Upper lobe of left lung (tissue), 6 donors: ENCODE measurements at regions not wholly inside any gene's neighbourhood (a gene's known extent, or its start where the extent isn't known, plus 50 kb on each side); places are given as distances from the start of the nearest gene placed in this dataset.

Source experiments
- ATAC-seq, 2 donors: fragments of 200-7000 bp; cut with Tn5 transposase; one replicate each; pipeline ENCODE4 v1.9.1; 2022; ENCODE audit warnings: mild to moderate bottlenecking in 2 of 2, moderate library complexity in 2 of 2; ENCODE audit not compliant: low FRiP score in 2 of 2
- DNase-seq, 2 donors: peaks; one replicate each; pipeline ENCODE4 v3.0.0-alpha.2; 2019 to 2020
- H3K27ac ChIP-seq, 4 donors: fragments of 200-600 bp; sonication (generic); one replicate each; pipeline ENCODE4 v1.5.1; 2016 to 2019
- H3K27me3 ChIP-seq, 4 donors: fragments of 200-600 bp; sonication (generic); one replicate each; pipeline ENCODE4 v1.5.1; 2017 to 2019
- H3K36me3 ChIP-seq, 4 donors: fragments of 200-600 bp; sonication (generic); one replicate each; pipeline ENCODE4 v1.5.1; 2016 to 2019
- H3K4me1 ChIP-seq, 4 donors: fragments of 200-600 bp; sonication (generic); one replicate each; pipeline ENCODE4 v1.5.1; 2018 to 2019
- H3K4me3 ChIP-seq, 4 donors: fragments of 200-600 bp; sonication (generic); one replicate each; pipeline ENCODE4 v1.5.1; 2017 to 2019; ENCODE audit warnings: mild to moderate bottlenecking in 2 of 4, moderate library complexity in 1 of 4
- H3K9me3 ChIP-seq, 4 donors: fragments of 200-600 bp; sonication (generic); one replicate each; pipeline ENCODE4 v1.5.1; 2018 to 2019
- CTCF ChIP-seq, 6 experiments: fragments of 450-650 bp in 4 of 6; fragments of 200-600 bp in 2 of 6; sonication (generic) in 2 of 6; IDR thresholded peaks; one replicate each; pipeline ENCODE4 v1.5.1; 2016 to 2019; ENCODE audit warnings: antibody characterized with exemption in 6 of 6
- EP300 ChIP-seq, 4 donors: sonication (generic); formaldehyde crosslinking; IDR thresholded peaks; one replicate each; pipeline ENCODE4 v1.5.1; 2017; ENCODE audit warnings: antibody characterized with exemption in 4 of 4, control low read depth in 2 of 4
- POLR2A ChIP-seq, 4 donors: fragments of 450-650 bp; IDR thresholded peaks; one replicate each; pipeline ENCODE4 v1.5.1; 2016 to 2017; ENCODE audit warnings: antibody characterized with exemption in 4 of 4, mild to moderate bottlenecking in 2 of 4
- POLR2AphosphoS5 ChIP-seq, 2 donors: sonication (generic); formaldehyde crosslinking; IDR thresholded peaks; one replicate each; pipeline ENCODE4 v1.5.1; 2017; ENCODE audit warnings: antibody characterized with exemption in 2 of 2
- WGBS, 2 donors: methylation state at CpG; one replicate each; pipeline ENCODE4 v1.1.5; 2017 to 2018; 5-methylcytosine and 5-hydroxymethylcytosine counted together
- donor health status: DM: no; HTN: no; CAD: no; lungs with moderate emphysema.
- donor health status: DM: no; HTN: yes; CAD: no; lungs with severe emphysema.

DNA sequence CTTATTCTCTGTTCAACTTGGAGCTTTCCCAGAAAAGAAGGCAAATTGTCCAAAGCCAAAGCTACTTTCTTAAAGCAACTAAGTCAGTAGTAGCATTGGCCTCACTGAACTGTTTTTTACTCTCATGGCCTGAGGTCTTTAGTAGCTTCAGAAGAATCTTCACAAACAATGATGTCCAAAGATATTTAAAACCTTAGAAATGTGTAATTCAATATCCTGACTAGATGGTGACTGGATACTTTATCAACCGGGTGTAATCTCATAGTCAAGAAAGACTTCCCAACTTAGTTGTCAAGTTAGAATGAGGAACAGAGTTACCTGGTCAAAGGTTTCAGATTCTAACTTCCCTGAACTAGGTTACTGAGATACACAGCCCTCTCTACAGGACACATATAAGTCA, 226.3 kb upstream of the ARHGEF26 start:
- TF ChIP-seq POLR2A (IDR thresholded peaks at IDR 0.05) (no peak), EP300 (IDR thresholded peaks at IDR 0.05) (no peak), CTCF (IDR thresholded peaks at IDR 0.05) (no peak), POLR2AphosphoS5 (IDR thresholded peaks at IDR 0.05) (no peak)
- DNase-seq, result no peak
- H3K27me3 ChIP-seq, result no peaks in the 10 kb centered on the region
- WGBS, 2 donors, result 79 to 95% methylated on average over 1 of the region's 1 CpG
- H3K4me1 ChIP-seq, result no peaks in the 10 kb centered on the region
- no peak overlapping the region for H3K4me3 ChIP-seq
- ATAC-seq, result no peak
- no peak overlapping the region for H3K27ac ChIP-seq
- no peaks in the 10 kb centered on the region for H3K9me3 ChIP-seq
- H3K36me3 ChIP-seq, result no peaks in the 10 kb centered on the region

DNA sequence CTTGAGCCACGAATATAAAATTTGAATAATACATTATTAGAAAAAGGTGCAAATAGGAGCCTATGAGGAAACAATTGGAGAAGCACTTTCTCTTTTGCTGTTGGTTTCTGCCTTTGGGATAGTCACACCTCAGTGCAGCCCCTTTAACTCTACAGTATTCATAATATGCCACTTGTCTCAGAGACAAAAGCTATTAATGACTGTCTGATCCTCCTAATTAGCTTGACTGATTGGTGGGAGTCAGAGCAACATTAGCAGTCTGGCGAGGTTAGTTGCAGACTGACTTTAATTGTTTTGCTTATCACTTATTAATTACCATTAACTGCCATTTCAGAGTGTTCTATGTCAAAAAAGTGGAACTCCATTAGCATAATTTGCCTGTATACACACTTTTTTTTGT, 225.0 kb upstream of the ARHGEF26 start:
- Histone ChIP-seq H3K9me3 (no peaks in the 10 kb centered on the region), H3K4me1 (no peaks in the 10 kb centered on the region)
- ATAC-seq, result no peak

DNA sequence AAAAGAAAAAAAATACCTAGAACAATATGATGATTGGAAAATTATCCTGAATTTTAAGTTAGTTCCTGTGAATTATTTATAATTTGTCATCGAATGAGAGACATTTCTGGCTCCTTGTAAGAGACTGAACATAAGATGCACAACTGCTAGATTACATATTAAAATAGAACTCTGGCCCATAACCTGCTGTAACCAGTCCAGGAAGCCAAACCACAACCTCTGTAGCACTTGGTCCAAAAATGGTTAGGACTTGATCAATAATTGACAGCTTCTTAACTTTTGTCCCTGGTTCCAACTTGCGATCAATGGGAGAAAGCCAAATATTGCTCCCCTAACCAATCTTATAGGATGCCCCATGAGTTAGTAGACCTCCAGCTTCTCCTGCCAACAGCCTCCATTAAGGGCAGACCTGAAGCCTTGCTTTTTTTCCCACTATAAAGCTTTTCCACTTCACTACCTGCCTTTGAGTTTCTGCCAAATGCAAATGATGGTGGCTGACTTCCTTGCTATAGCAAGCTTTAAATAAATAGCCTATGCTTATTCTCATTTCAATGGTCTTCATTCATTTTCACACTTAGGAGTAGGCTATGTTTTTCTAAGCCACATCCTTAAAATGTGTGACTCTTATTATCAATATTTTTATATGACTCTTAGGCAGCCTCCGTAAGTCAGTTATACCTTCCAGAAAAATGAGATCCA, 224.0 kb upstream of the ARHGEF26 start:
- H3K27ac ChIP-seq, result no peak overlapping the region
- no peak for DNase-seq
- 57 to 65% methylated on average over 3 of the region's 3 CpGs for WGBS, 2 donors
- no peaks in the 10 kb centered on the region for H3K4me1 ChIP-seq
- no peaks in the 10 kb centered on the region for H3K9me3 ChIP-seq
- no peaks in the 10 kb centered on the region for H3K36me3 ChIP-seq
- H3K27me3 ChIP-seq, result no peaks in the 10 kb centered on the region
- H3K4me3 ChIP-seq, result no peak overlapping the region
- TF ChIP-seq POLR2AphosphoS5 (IDR thresholded peaks at IDR 0.05) (no peak), EP300 (IDR thresholded peaks at IDR 0.05) (no peak), CTCF (IDR thresholded peaks at IDR 0.05) (no peak), POLR2A (IDR thresholded peaks at IDR 0.05) (no peak)
- no peak for ATAC-seq

More for the DNA sequence above, 225.0 kb upstream of the ARHGEF26 start:
- no peak for TF ChIP-seq POLR2AphosphoS5 (IDR thresholded peaks at IDR 0.05)
- TF ChIP-seq POLR2A (IDR thresholded peaks at IDR 0.05), result no peak
- TF ChIP-seq CTCF (IDR thresholded peaks at IDR 0.05), result no peak
- TF ChIP-seq EP300 (IDR thresholded peaks at IDR 0.05), result no peak
- Histone ChIP-seq H3K27me3 (no peaks in the 10 kb centered on the region), H3K36me3 (no peaks in the 10 kb centered on the region), H3K4me3 (no peak overlapping the region), H3K27ac (no peak overlapping the region)
- 77 to 80% methylated on average over 2 of the region's 2 CpGs for WGBS, 2 donors
- DNase-seq, result no peak

DNA sequence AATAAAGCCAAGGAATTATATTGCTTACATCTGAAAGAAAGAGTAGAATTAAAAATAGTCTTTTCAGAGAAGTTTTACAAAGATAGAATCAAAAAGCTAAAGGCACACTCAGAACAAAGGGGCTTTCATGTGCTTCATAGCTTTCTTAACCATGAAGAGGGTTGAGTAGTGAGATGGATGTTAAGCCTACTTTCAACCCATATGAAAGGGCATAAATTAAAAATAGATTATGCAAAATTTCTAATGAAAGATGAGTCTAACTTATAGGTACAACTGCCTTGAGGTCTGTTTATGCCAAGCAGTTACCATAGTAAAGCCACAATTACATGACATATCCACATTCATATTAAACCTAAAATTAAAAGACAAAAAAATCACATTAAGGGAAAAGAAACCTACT, 223.3 kb upstream of the ARHGEF26 start:
- no peak overlapping the region for H3K4me3 ChIP-seq
- ATAC-seq, result no peak
- H3K27ac ChIP-seq, result no peak overlapping the region
- H3K4me1 ChIP-seq, result no peaks in the 10 kb centered on the region
- H3K27me3 ChIP-seq, result no peaks in the 10 kb centered on the region
- H3K9me3 ChIP-seq, result no peaks in the 10 kb centered on the region
- TF ChIP-seq EP300 (IDR thresholded peaks at IDR 0.05), result no peak
- no peak for TF ChIP-seq POLR2A (IDR thresholded peaks at IDR 0.05)
- no peak for TF ChIP-seq POLR2AphosphoS5 (IDR thresholded peaks at IDR 0.05)
- TF ChIP-seq CTCF (IDR thresholded peaks at IDR 0.05), result no peak
- H3K36me3 ChIP-seq, result no peaks in the 10 kb centered on the region
- DNase-seq, result no peak

GRCh38 chr3:153901152-153901551, 220.0 kb upstream of the ARHGEF26 start:
- 95 to 98% methylated on average over 2 of the region's 2 CpGs for WGBS, 2 donors
- Histone ChIP-seq H3K9me3 (no peaks in the 10 kb centered on the region), H3K36me3 (no peaks in the 10 kb centered on the region), H3K4me3 (no peak overlapping the region), H3K27ac (no peak overlapping the region), H3K4me1 (no peaks in the 10 kb centered on the region), H3K27me3 (no peaks in the 10 kb centered on the region)
- DNase-seq (no peak), ATAC-seq (no peak)
- no peak for TF ChIP-seq EP300 (IDR thresholded peaks at IDR 0.05)
- TF ChIP-seq POLR2A (IDR thresholded peaks at IDR 0.05), result no peak
- no peak for TF ChIP-seq CTCF (IDR thresholded peaks at IDR 0.05)
